ENCODE measurements at regions not wholly inside any gene's neighbourhood (a gene's known extent, or its start where the extent isn't known, plus 50 kb on each side); places are given as distances from the start of the nearest gene placed in this dataset.
"Not testable (repeated sequence)": the region's sequence is repeated elsewhere in the genome, so short reads cannot be mapped to it uniquely, and the experiment has no call there.

DNA sequence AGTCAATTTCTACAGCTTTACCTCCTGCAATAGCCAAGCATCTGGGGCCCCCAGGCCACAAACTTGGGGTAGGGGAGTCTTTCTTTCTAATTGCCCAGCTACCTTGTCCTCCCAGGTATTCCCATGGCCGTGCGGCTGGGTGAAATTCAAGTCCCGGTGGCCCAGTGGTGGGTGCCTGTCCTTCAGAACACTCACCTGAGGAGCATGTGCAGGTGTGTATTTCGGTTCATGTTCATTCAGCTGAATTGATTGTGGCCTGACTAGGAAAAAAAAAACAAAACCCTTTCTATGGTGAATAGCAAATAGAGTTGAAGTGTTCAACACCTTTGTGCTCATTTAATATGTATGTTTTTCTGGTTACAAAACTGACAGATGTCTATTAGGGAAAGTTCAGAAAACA is 319.5 kb upstream of the CHRNA7 start:
- intact Hi-C loops (cut with micrococcal nuclease); CTCF ChIA-PET; H3K4me1 Mint-ChIP-seq; H3K4me3 Mint-ChIP-seq; H3K79me2 ChIP-seq (ENCODE audit: control insufficient read depth, insufficient read depth, low read length); H3K9me3 ChIP-seq (ENCODE audit: control extremely low read depth in 1 of 3, control insufficient read depth in 2 of 3, insufficient read depth in 1 of 3, low read length in 2 of 3); H3K4me1 ChIP-seq (ENCODE audit: control insufficient read depth in 2 of 2, insufficient read depth in 2 of 2, low read length in 2 of 2); DNase-seq; POLR2A ChIA-PET; H3K4me3 ChIP-seq (ENCODE audit: control extremely low read depth in 1 of 5, extremely low read depth in 1 of 5, insufficient read depth in 1 of 5, low read depth in 2 of 5, low read length in 4 of 5); H4K20me1 ChIP-seq (ENCODE audit: control insufficient read depth, insufficient read depth, low read length, poor library complexity, severe bottlenecking); ATAC-seq (ENCODE audit: low read depth); H3K27me3 ChIP-seq (replicated peaks in 1 of 4; ENCODE audit: control extremely low read depth in 1 of 4, control insufficient read depth in 3 of 4, insufficient read depth in 4 of 4, low read length in 3 of 4); H3K27me3 Mint-ChIP-seq; H3K27ac ChIP-seq (ENCODE audit: low read length in 2 of 2); H3K4me2 ChIP-seq (replicated peaks; ENCODE audit: low read depth, low read length, poor library complexity, severe bottlenecking); H3K9ac ChIP-seq (ENCODE audit: low read length); H3K36me3 ChIP-seq (replicated peaks in 1 of 2; ENCODE audit: control extremely low read depth in 1 of 2, control insufficient read depth in 1 of 2, extremely low read depth in 1 of 2, insufficient read depth in 2 of 2, low read length in 1 of 2); H2AFZ ChIP-seq (ENCODE audit: insufficient read depth, low read depth, low read length, poor library complexity, severe bottlenecking); H3K27ac Mint-ChIP-seq; H3K9me3 Mint-ChIP-seq (ENCODE audit: insufficient read depth): not testable (repeated sequence)
- no CpG with 5 or more reads among the region's 4 CpGs for WGBS (ENCODE audit: insufficient coverage)

GRCh38 chr15:31715208-31715607 is 315.1 kb upstream of the CHRNA7 start:
- H3K4me1 ChIP-seq (ENCODE audit: control insufficient read depth in 2 of 2, insufficient read depth in 2 of 2, low read length in 2 of 2); DNase-seq; intact Hi-C loops (cut with micrococcal nuclease); H3K27ac Mint-ChIP-seq; H4K20me1 ChIP-seq (ENCODE audit: control insufficient read depth, insufficient read depth, low read length, poor library complexity, severe bottlenecking); H2AFZ ChIP-seq (ENCODE audit: insufficient read depth, low read depth, low read length, poor library complexity, severe bottlenecking); ATAC-seq (ENCODE audit: low read depth); H3K4me2 ChIP-seq (replicated peaks; ENCODE audit: low read depth, low read length, poor library complexity, severe bottlenecking); H3K27me3 Mint-ChIP-seq; CTCF ChIA-PET; H3K9me3 Mint-ChIP-seq (ENCODE audit: insufficient read depth); H3K4me3 ChIP-seq (ENCODE audit: control extremely low read depth in 1 of 5, extremely low read depth in 1 of 5, insufficient read depth in 1 of 5, low read depth in 2 of 5, low read length in 4 of 5); H3K9ac ChIP-seq (ENCODE audit: low read length); H3K9me3 ChIP-seq (ENCODE audit: control extremely low read depth in 1 of 3, control insufficient read depth in 2 of 3, insufficient read depth in 1 of 3, low read length in 2 of 3); H3K79me2 ChIP-seq (ENCODE audit: control insufficient read depth, insufficient read depth, low read length); POLR2A ChIA-PET; H3K4me1 Mint-ChIP-seq; H3K36me3 ChIP-seq (replicated peaks in 1 of 2; ENCODE audit: control extremely low read depth in 1 of 2, control insufficient read depth in 1 of 2, extremely low read depth in 1 of 2, insufficient read depth in 2 of 2, low read length in 1 of 2); H3K4me3 Mint-ChIP-seq; H3K27ac ChIP-seq (ENCODE audit: low read length in 2 of 2); H3K27me3 ChIP-seq (replicated peaks in 1 of 4; ENCODE audit: control extremely low read depth in 1 of 4, control insufficient read depth in 3 of 4, insufficient read depth in 4 of 4, low read length in 3 of 4): not testable (repeated sequence)
- no CpG with 5 or more reads among the region's 3 CpGs for WGBS (ENCODE audit: insufficient coverage)

GRCh38 chr15:31718625-31719024 is 311.7 kb upstream of the CHRNA7 start:
- H3K27ac Mint-ChIP-seq; H3K79me2 ChIP-seq (ENCODE audit: control insufficient read depth, insufficient read depth, low read length); H4K20me1 ChIP-seq (ENCODE audit: control insufficient read depth, insufficient read depth, low read length, poor library complexity, severe bottlenecking); H3K27ac ChIP-seq (ENCODE audit: low read length in 2 of 2); H3K27me3 ChIP-seq (replicated peaks in 1 of 4; ENCODE audit: control extremely low read depth in 1 of 4, control insufficient read depth in 3 of 4, insufficient read depth in 4 of 4, low read length in 3 of 4); H3K4me3 Mint-ChIP-seq; H3K9me3 Mint-ChIP-seq (ENCODE audit: insufficient read depth); H3K9ac ChIP-seq (ENCODE audit: low read length); H3K9me3 ChIP-seq (ENCODE audit: control extremely low read depth in 1 of 3, control insufficient read depth in 2 of 3, insufficient read depth in 1 of 3, low read length in 2 of 3); H2AFZ ChIP-seq (ENCODE audit: insufficient read depth, low read depth, low read length, poor library complexity, severe bottlenecking); H3K4me2 ChIP-seq (replicated peaks; ENCODE audit: low read depth, low read length, poor library complexity, severe bottlenecking); H3K36me3 ChIP-seq (replicated peaks in 1 of 2; ENCODE audit: control extremely low read depth in 1 of 2, control insufficient read depth in 1 of 2, extremely low read depth in 1 of 2, insufficient read depth in 2 of 2, low read length in 1 of 2); intact Hi-C loops (cut with micrococcal nuclease); H3K4me3 ChIP-seq (ENCODE audit: control extremely low read depth in 1 of 5, extremely low read depth in 1 of 5, insufficient read depth in 1 of 5, low read depth in 2 of 5, low read length in 4 of 5); H3K4me1 Mint-ChIP-seq; DNase-seq; H3K4me1 ChIP-seq (ENCODE audit: control insufficient read depth in 2 of 2, insufficient read depth in 2 of 2, low read length in 2 of 2); CTCF ChIA-PET; H3K27me3 Mint-ChIP-seq; ATAC-seq (ENCODE audit: low read depth); POLR2A ChIA-PET: not testable (repeated sequence)
- WGBS (ENCODE audit: insufficient coverage), result no CpG with 5 or more reads among the region's 1 CpG

DNA sequence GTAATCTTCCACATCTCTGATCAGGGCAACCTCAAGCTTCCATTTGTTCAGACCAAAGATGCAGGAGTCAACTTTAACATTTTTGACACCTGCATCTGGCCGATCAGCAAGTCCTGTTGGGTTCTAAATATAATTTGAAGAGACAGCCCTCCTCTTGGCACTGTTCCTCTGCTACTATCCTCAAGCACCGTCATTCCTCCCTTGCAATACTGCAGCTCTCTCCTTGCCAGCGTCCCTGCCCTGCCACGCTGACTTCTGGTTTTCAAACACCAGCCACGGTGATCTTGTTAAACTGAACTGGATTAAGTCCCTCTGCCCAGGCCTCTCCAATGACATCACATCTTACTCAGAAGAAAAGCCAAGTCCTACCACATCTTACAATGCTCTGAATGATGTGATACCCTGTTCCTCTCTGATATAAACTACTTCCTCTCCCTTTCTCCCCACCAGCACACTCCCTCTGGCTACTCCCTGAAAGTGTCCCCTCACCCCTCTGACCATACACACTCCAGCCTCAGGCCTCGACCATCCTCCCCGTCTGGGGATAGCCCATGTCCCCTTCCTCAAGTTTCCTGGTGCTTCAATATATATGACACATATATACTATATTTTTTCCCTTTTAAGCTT is 310.8 kb upstream of the CHRNA7 start:
- H3K4me2 ChIP-seq (replicated peaks; ENCODE audit: low read depth, low read length, poor library complexity, severe bottlenecking); H3K36me3 ChIP-seq (replicated peaks in 1 of 2; ENCODE audit: control extremely low read depth in 1 of 2, control insufficient read depth in 1 of 2, extremely low read depth in 1 of 2, insufficient read depth in 2 of 2, low read length in 1 of 2); H3K27ac Mint-ChIP-seq; H4K20me1 ChIP-seq (ENCODE audit: control insufficient read depth, insufficient read depth, low read length, poor library complexity, severe bottlenecking); CTCF ChIA-PET; DNase-seq; H3K27ac ChIP-seq (ENCODE audit: low read length in 2 of 2); intact Hi-C loops (cut with micrococcal nuclease); H3K4me3 Mint-ChIP-seq; H3K27me3 Mint-ChIP-seq; H3K4me3 ChIP-seq (ENCODE audit: control extremely low read depth in 1 of 5, extremely low read depth in 1 of 5, insufficient read depth in 1 of 5, low read depth in 2 of 5, low read length in 4 of 5); H3K9ac ChIP-seq (ENCODE audit: low read length); H3K27me3 ChIP-seq (replicated peaks in 1 of 4; ENCODE audit: control extremely low read depth in 1 of 4, control insufficient read depth in 3 of 4, insufficient read depth in 4 of 4, low read length in 3 of 4); H3K9me3 ChIP-seq (ENCODE audit: control extremely low read depth in 1 of 3, control insufficient read depth in 2 of 3, insufficient read depth in 1 of 3, low read length in 2 of 3); H3K4me1 ChIP-seq (ENCODE audit: control insufficient read depth in 2 of 2, insufficient read depth in 2 of 2, low read length in 2 of 2); H2AFZ ChIP-seq (ENCODE audit: insufficient read depth, low read depth, low read length, poor library complexity, severe bottlenecking); H3K4me1 Mint-ChIP-seq; H3K9me3 Mint-ChIP-seq (ENCODE audit: insufficient read depth); H3K79me2 ChIP-seq (ENCODE audit: control insufficient read depth, insufficient read depth, low read length); ATAC-seq (ENCODE audit: low read depth); POLR2A ChIA-PET: not testable (repeated sequence)
- 80% methylated on average over 1 of the region's 7 CpGs for WGBS (ENCODE audit: insufficient coverage)

All from B cell (primary cell).